Astrocyte of the hippocampus (primary cell): ENCODE measurements at regions not wholly inside any gene's neighbourhood (a gene's known extent, or its start where the extent isn't known, plus 50 kb on each side); places are given as distances from the start of the nearest gene placed in this dataset.
"Not testable (repeated sequence)": the region's sequence is repeated elsewhere in the genome, so short reads cannot be mapped to it uniquely, and the experiment has no call there.

ENCODE experiments used
- DNase-seq: peaks from one replicate; pipeline ENCODE4 v3.0.0; 2011; ENCODE audit warnings: low read depth, low spot score

GRCh38 chr15:81725590-81725989 is 320.2 kb downstream of the MEX3B start:
- no peak for DNase-seq

- DNase-seq: no peak
Observed at GRCh38 chr15:81724536-81724935, 321.3 kb downstream of the MEX3B start.

- no peak for DNase-seq
Observed at GRCh38 chr15:81723701-81724100, 322.1 kb downstream of the MEX3B start.

- DNase-seq: no peak
Observed at GRCh38 chr15:81723113-81723651, 322.6 kb downstream of the MEX3B start.

- not testable (repeated sequence) for DNase-seq
Observed at GRCh38 chr15:81716468-81716867, 329.4 kb downstream of the MEX3B start.

GRCh38 chr15:81710328-81710727 is 335.5 kb downstream of the MEX3B start:
- no peak for DNase-seq

- DNase-seq: not testable (repeated sequence)
Observed at GRCh38 chr15:81706816-81707346, 332.9 kb upstream of the TMC3 start.

GRCh38 chr15:81705727-81706126 is 331.7 kb upstream of the TMC3 start:
- not testable (repeated sequence) for DNase-seq

- no peak for DNase-seq
Observed at GRCh38 chr15:81686021-81686420, 312.0 kb upstream of the TMC3 start.

GRCh38 chr15:81685237-81685636 is 311.2 kb upstream of the TMC3 start:
- no peak for DNase-seq

GRCh38 chr15:81680829-81681228 is 306.8 kb upstream of the TMC3 start:
- no peak for DNase-seq

GRCh38 chr15:81666839-81667238 is 292.8 kb upstream of the TMC3 start:
- DNase-seq: no peak

- DNase-seq: no peak
Observed at GRCh38 chr15:81660976-81661375, 287.0 kb upstream of the TMC3 start.

- DNase-seq: no peak
Observed at GRCh38 chr15:81653259-81653658, 279.2 kb upstream of the TMC3 start.

- DNase-seq: no peak
Observed at GRCh38 chr15:81645470-81645869, 271.5 kb upstream of the TMC3 start.

GRCh38 chr15:81643771-81644170 is 269.8 kb upstream of the TMC3 start:
- DNase-seq: no peak

GRCh38 chr15:81642451-81642990 is 268.5 kb upstream of the TMC3 start:
- no peak for DNase-seq

- not testable (repeated sequence) for DNase-seq
Observed at GRCh38 chr15:81636064-81636463, 262.1 kb upstream of the TMC3 start.

- no peak for DNase-seq
Observed at GRCh38 chr15:81633889-81634288, 259.9 kb upstream of the TMC3 start.

GRCh38 chr15:81625896-81626295 is 251.9 kb upstream of the TMC3 start:
- no peak for DNase-seq

GRCh38 chr15:81619002-81619401 is 245.0 kb upstream of the TMC3 start:
- no peak for DNase-seq

- DNase-seq: no peak
Observed at GRCh38 chr15:81612631-81613030, 238.6 kb upstream of the TMC3 start.

GRCh38 chr15:81611679-81612078 is 237.7 kb upstream of the TMC3 start:
- no peak for DNase-seq
